ENCODE measurements at regions not wholly inside any gene's neighbourhood (a gene's known extent, or its start where the extent isn't known, plus 50 kb on each side); places are given as distances from the start of the nearest gene placed in this dataset.

- TF ChIP-seq CTBP2 (IDR thresholded peaks at IDR 0.05; ENCODE audit: borderline replicate concordance, insufficient read depth, insufficient read length, low read length), result no peak
Measured at GRCh38 chr11:92714111-92714510, 255.3 kb upstream of the MTNR1B start (continued).
